Ishikawa (cell line): ENCODE measurements at regions not wholly inside any gene's neighbourhood (a gene's known extent, or its start where the extent isn't known, plus 50 kb on each side); places are given as distances from the start of the nearest gene placed in this dataset.

Source experiments
- CEBPB ChIP-seq: IDR thresholded peaks from 2 replicates; pipeline ENCODE4 v1.6.1; 2012
- CREB1 ChIP-seq: IDR thresholded peaks from 2 replicates; pipeline ENCODE4 v1.6.1; 2012; ENCODE audit warnings: low read depth
- EGR1 ChIP-seq: IDR thresholded peaks from 2 replicates; pipeline ENCODE4 v1.6.1; 2012
- EP300 ChIP-seq: IDR thresholded peaks from 2 replicates; pipeline ENCODE4 v1.6.1; 2012; ENCODE audit warnings: borderline replicate concordance
- FOXM1 ChIP-seq: IDR thresholded peaks from 2 replicates; pipeline ENCODE4 v1.6.1; 2012; ENCODE audit warnings: low read depth, borderline replicate concordance
- MAX ChIP-seq: IDR thresholded peaks from 2 replicates; pipeline ENCODE4 v1.6.1; 2012
- NFIC ChIP-seq: IDR thresholded peaks from 2 replicates; pipeline ENCODE4 v1.6.1; 2012
- RAD21 ChIP-seq: IDR thresholded peaks from 2 replicates; pipeline ENCODE4 v1.6.1; 2012; ENCODE audit warnings: low read depth
- REST ChIP-seq: IDR thresholded peaks from 2 replicates; pipeline ENCODE4 v1.6.1; 2012; ENCODE audit warnings: low read depth, mild to moderate bottlenecking
- TAF1 ChIP-seq: IDR thresholded peaks from 2 replicates; pipeline ENCODE4 v1.6.1; 2012; ENCODE audit warnings: low read depth, mild to moderate bottlenecking
- TCF12 ChIP-seq: IDR thresholded peaks from 2 replicates; pipeline ENCODE4 v1.6.1; 2012; ENCODE audit warnings: low read depth
- TEAD4 ChIP-seq: IDR thresholded peaks from 2 replicates; pipeline ENCODE4 v1.6.1; 2012
- USF1 ChIP-seq: IDR thresholded peaks from 2 replicates; pipeline ENCODE4 v1.6.1; 2012
- YY1 ChIP-seq: IDR thresholded peaks from 2 replicates; pipeline ENCODE4 v1.6.1; 2012; ENCODE audit warnings: low read depth
- ZBTB7A ChIP-seq: IDR thresholded peaks from 2 replicates; pipeline ENCODE4 v1.6.1; 2012; ENCODE audit warnings: low read depth

GRCh38 chrX:40224658-40225057, 126.9 kb upstream of the BCOR start:
- TF ChIP-seq USF1 (no peak), NFIC (no peak), EP300 (no peak), CEBPB (no peak), TCF12 (no peak), FOXM1 (no peak), TAF1 (no peak), ZBTB7A (no peak), RAD21 (no peak), CREB1 (no peak), MAX (no peak), YY1 (no peak), EGR1 (no peak)

GRCh38 chrX:40213092-40213491, 115.3 kb upstream of the BCOR start:
- TF ChIP-seq TAF1 (no peak), REST (no peak), CEBPB (no peak), RAD21 (no peak), EP300 (no peak), MAX (no peak), TCF12 (no peak), TEAD4 (no peak), YY1 (no peak), CREB1 (no peak), EGR1 (no peak), USF1 (no peak), FOXM1 (no peak), ZBTB7A (no peak), NFIC (no peak)

- TF ChIP-seq CEBPB (no peak), ZBTB7A (no peak), CREB1 (no peak), EGR1 (no peak), REST (no peak), NFIC (no peak), TEAD4 (no peak), YY1 (no peak), RAD21 (no peak), TAF1 (no peak), TCF12 (no peak), MAX (no peak), FOXM1 (no peak), USF1 (no peak), EP300 (no peak)
Measured at GRCh38 chrX:40209951-40210617, 112.3 kb upstream of the BCOR start.

GRCh38 chrX:40207626-40208025, 109.9 kb upstream of the BCOR start:
- TF ChIP-seq MAX, result no peak
- TF ChIP-seq USF1, result peak; percentile 61

- TF ChIP-seq REST (no peak), ZBTB7A (no peak), TEAD4 (no peak), EGR1 (no peak), USF1 (no peak)
Measured at GRCh38 chrX:40205471-40205870, 107.7 kb upstream of the BCOR start.
